ENCODE measurements at regions not wholly inside any gene's neighbourhood (a gene's known extent, or its start where the extent isn't known, plus 50 kb on each side); places are given as distances from the start of the nearest gene placed in this dataset.
"Not testable (repeated sequence)": the region's sequence is repeated elsewhere in the genome, so short reads cannot be mapped to it uniquely, and the experiment has no call there.

GRCh38 chr9:135173066-135173465 is 85.6 kb downstream of the OLFM1 start:
- no peak for DNase-seq (ENCODE audit: low read depth)
- TF ChIP-seq, protein P1, sequence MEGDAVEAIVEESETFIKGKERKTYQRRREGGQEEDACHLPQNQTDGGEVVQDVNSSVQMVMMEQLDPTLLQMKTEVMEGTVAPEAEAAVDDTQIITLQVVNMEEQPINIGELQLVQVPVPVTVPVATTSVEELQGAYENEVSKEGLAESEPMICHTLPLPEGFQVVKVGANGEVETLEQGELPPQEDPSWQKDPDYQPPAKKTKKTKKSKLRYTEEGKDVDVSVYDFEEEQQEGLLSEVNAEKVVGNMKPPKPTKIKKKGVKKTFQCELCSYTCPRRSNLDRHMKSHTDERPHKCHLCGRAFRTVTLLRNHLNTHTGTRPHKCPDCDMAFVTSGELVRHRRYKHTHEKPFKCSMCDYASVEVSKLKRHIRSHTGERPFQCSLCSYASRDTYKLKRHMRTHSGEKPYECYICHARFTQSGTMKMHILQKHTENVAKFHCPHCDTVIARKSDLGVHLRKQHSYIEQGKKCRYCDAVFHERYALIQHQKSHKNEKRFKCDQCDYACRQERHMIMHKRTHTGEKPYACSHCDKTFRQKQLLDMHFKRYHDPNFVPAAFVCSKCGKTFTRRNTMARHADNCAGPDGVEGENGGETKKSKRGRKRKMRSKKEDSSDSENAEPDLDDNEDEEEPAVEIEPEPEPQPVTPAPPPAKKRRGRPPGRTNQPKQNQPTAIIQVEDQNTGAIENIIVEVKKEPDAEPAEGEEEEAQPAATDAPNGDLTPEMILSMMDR (IDR thresholded peaks at IDR 0.05; ENCODE audit: control insufficient read depth, insufficient read depth, low read depth, low read length, missing control alignments), result no peak
- H3K4me3 ChIP-seq (ENCODE audit: control insufficient read depth, low read depth, low read length), result no peak overlapping the region

DNA sequence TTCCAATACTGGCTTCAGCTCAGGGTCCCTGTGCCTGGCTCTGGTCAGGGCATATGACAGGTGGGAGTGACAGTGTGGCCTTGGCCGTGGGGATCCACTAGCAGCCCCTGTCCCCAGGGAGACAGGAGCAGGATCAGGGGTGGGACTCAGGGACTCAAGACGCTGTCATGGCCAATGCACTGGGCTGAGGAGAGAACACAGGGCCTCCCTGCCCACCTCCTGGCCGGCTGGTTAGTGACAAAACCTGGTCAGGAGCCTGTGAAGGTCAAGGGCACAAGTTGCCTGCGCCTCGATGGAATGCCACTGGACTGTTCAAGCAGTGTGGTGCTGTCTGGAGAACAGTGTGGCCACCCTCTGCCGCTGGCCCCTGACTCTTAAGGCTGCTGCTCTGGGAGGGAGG is 86.8 kb downstream of the OLFM1 start:
- no peak overlapping the region for H3K4me3 ChIP-seq (ENCODE audit: control insufficient read depth, low read depth, low read length)
- no peak for DNase-seq (ENCODE audit: low read depth)
- TF ChIP-seq, protein P1 (IDR thresholded peaks at IDR 0.05; ENCODE audit: control insufficient read depth, insufficient read depth, low read depth, low read length, missing control alignments), result no peak

GRCh38 chr9:135174981-135175380 is 87.5 kb downstream of the OLFM1 start:
- TF ChIP-seq, protein P1 (IDR thresholded peaks at IDR 0.05; ENCODE audit: control insufficient read depth, insufficient read depth, low read depth, low read length, missing control alignments), result no peak
- H3K4me3 ChIP-seq (ENCODE audit: control insufficient read depth, low read depth, low read length), result no peak overlapping the region
- DNase-seq (ENCODE audit: low read depth), result no peak

GRCh38 chr9:135176284-135176683 is 88.8 kb downstream of the OLFM1 start:
- no peak for DNase-seq (ENCODE audit: low read depth)
- no peak overlapping the region for H3K4me3 ChIP-seq (ENCODE audit: control insufficient read depth, low read depth, low read length)
- TF ChIP-seq, protein P1 (IDR thresholded peaks at IDR 0.05; ENCODE audit: control insufficient read depth, insufficient read depth, low read depth, low read length, missing control alignments), result no peak

DNA sequence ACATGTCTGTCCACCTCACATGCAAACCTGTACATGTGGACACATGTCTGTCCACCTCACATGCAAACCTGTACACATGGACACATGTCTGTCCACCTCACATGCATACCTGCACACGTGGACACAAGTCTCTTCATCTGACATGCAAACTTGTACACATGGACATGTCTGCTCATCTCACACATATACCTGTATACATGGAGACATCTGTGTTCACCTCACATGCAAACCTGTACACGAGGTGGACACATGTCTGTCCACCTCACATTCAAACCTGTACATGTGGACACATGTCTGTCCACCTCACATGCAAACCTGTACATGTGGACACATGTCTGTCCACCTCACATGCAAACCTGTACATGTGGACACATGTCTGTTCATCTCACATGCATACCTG is 90.1 kb downstream of the OLFM1 start:
- H3K4me3 ChIP-seq (ENCODE audit: control insufficient read depth, low read depth, low read length); DNase-seq (ENCODE audit: low read depth): not testable (repeated sequence)

GRCh38 chr9:135178498-135178897 is 91.0 kb downstream of the OLFM1 start:
- DNase-seq (ENCODE audit: low read depth), result no peak
- H3K4me3 ChIP-seq (ENCODE audit: control insufficient read depth, low read depth, low read length), result no peak overlapping the region
- TF ChIP-seq, protein P1 (IDR thresholded peaks at IDR 0.05; ENCODE audit: control insufficient read depth, insufficient read depth, low read depth, low read length, missing control alignments), result no peak

GRCh38 chr9:135179041-135179440 is 91.6 kb downstream of the OLFM1 start:
- no peak overlapping the region for H3K4me3 ChIP-seq (ENCODE audit: control insufficient read depth, low read depth, low read length)

More at GRCh38 chr9:135179041-135179440, 91.6 kb downstream of the OLFM1 start:
- no peak for DNase-seq (ENCODE audit: low read depth)
- TF ChIP-seq, protein P1 (IDR thresholded peaks at IDR 0.05; ENCODE audit: control insufficient read depth, insufficient read depth, low read depth, low read length, missing control alignments), result no peak

All from AG09309 (cell line).